Ascending aorta (tissue), 2 donors: ENCODE measurements at regions not wholly inside any gene's neighbourhood (a gene's known extent, or its start where the extent isn't known, plus 50 kb on each side); places are given as distances from the start of the nearest gene placed in this dataset.

Source experiments
- DNase-seq, 2 donors: peaks; one replicate each; pipeline ENCODE4 v3.0.0-alpha.2; 2019; ENCODE audit warnings: low spot score in 2 of 2
- H3K27ac ChIP-seq, 2 donors: fragments of 200-600 bp; sonication (generic); one replicate each; pipeline ENCODE4 v1.5.1; 2016 to 2017; ENCODE audit warnings: mild to moderate bottlenecking in 1 of 2
- H3K27me3 ChIP-seq: fragments of 200-600 bp; sonication (generic); one replicate; pipeline ENCODE4 v1.5.1; 2017
- H3K36me3 ChIP-seq, 2 donors: fragments of 200-600 bp; sonication (generic); one replicate each; pipeline ENCODE4 v1.5.1; 2016
- H3K4me1 ChIP-seq, 2 donors: fragments of 200-600 bp; sonication (generic); one replicate each; pipeline ENCODE4 v1.5.1; 2016 to 2017; ENCODE audit warnings: mild to moderate bottlenecking in 1 of 2
- H3K4me3 ChIP-seq, 2 donors: fragments of 200-600 bp; sonication (generic); one replicate each; pipeline ENCODE4 v1.5.1; 2016 to 2017; ENCODE audit warnings: mild to moderate bottlenecking in 1 of 2
- H3K9me3 ChIP-seq, 2 donors: fragments of 200-600 bp; sonication (generic); one replicate each; pipeline ENCODE4 v1.5.1; 2016
- intact Hi-C: fragments of 100-400 bp; cut with DNase I; formaldehyde crosslinking; loops from one replicate; pipeline ENCODE4 v1.15.1; 2023
- TF ChIP-seq, protein P1 (sequence below), 3 experiments: fragments of 200-600 bp in 2 of 3; fragments of 450-650 bp in 1 of 3; sonication (generic) in 2 of 3; IDR thresholded peaks; one replicate each; pipeline ENCODE4 v1.5.1; 2016 to 2019; ENCODE audit warnings: antibody characterized with exemption in 3 of 3, mild to moderate bottlenecking in 1 of 3, moderate library complexity in 1 of 3

DNA sequence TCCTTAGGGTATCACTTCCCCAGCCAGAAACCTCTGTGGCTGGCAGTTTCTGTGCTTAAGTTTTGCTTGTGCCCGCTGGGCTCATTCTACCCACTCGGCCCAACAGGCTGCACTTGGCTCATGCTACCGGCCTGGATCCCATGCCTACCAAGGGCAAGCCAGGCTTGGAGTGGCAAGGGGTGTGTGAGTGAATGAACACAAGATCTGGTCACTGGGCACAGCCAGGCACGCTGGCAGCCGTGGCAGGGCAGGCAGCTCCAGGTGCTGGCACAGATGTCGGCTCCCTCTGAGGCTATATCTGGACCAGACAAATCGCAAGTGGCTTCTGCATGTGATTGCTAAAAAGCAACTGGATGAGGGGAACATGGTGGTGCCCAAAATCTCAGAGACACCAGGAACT, 740.5 kb upstream of the B3GALT2 start:
- intact Hi-C loops, result no loop called here
- H3K4me3 ChIP-seq, result no peak overlapping the region
- no peaks in the 10 kb centered on the region for H3K36me3 ChIP-seq
- H3K9me3 ChIP-seq, result no peaks in the 10 kb centered on the region
- no peaks in the 10 kb centered on the region for H3K4me1 ChIP-seq
- TF ChIP-seq, protein P1, sequence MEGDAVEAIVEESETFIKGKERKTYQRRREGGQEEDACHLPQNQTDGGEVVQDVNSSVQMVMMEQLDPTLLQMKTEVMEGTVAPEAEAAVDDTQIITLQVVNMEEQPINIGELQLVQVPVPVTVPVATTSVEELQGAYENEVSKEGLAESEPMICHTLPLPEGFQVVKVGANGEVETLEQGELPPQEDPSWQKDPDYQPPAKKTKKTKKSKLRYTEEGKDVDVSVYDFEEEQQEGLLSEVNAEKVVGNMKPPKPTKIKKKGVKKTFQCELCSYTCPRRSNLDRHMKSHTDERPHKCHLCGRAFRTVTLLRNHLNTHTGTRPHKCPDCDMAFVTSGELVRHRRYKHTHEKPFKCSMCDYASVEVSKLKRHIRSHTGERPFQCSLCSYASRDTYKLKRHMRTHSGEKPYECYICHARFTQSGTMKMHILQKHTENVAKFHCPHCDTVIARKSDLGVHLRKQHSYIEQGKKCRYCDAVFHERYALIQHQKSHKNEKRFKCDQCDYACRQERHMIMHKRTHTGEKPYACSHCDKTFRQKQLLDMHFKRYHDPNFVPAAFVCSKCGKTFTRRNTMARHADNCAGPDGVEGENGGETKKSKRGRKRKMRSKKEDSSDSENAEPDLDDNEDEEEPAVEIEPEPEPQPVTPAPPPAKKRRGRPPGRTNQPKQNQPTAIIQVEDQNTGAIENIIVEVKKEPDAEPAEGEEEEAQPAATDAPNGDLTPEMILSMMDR (IDR thresholded peaks at IDR 0.05), result no peak
- no peaks in the 10 kb centered on the region for H3K27me3 ChIP-seq
- H3K27ac ChIP-seq, result no peak overlapping the region
- DNase-seq, result no peak

DNA sequence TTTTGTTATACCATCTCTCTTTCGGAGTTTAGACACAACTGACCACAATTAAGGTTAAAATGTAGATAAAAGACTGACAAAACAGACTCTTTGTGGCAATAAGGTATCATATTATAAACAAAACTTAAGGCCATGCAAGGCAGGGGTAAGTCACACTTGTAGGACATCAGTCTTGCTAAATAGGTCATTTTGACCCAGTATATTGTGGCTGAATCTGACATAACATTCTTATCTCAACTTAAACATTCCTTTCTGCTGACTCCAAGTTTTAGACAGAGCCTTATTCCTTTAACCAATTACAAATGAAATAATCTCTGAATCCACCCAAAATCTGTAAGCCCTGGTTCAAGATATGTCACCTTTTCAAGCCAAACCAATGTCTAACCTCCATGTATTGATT, 733.4 kb upstream of the B3GALT2 start:
- H3K9me3 ChIP-seq, result no peaks in the 10 kb centered on the region
- no peak for DNase-seq
- intact Hi-C loops, result no loop called here
- no peaks in the 10 kb centered on the region for H3K36me3 ChIP-seq
- TF ChIP-seq, protein P1 (IDR thresholded peaks at IDR 0.05), result no peak
- no peak overlapping the region for H3K4me3 ChIP-seq
- no peak overlapping the region for H3K27ac ChIP-seq
- no peaks in the 10 kb centered on the region for H3K27me3 ChIP-seq
- H3K4me1 ChIP-seq, result no peaks in the 10 kb centered on the region

DNA sequence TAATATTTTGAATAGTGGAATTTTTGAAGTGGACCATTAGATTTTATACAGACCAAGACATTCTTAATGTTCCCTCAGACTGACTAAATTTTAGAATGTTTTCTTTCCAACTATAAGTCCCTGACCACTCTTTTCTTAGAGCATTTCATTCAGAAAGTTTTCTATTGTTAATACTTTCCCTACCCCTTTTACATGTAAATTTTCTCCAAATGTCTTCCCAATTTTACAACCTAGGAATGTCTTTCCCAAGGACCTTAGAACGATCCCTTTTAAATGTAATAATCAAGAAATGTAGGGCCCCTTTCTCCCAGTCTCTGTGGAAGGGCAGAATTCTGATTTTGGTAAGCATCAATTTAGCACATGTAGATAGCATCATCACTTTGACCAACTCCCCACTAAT, 730.0 kb upstream of the B3GALT2 start:
- no peaks in the 10 kb centered on the region for H3K4me1 ChIP-seq
- no peaks in the 10 kb centered on the region for H3K36me3 ChIP-seq
- DNase-seq, result no peak
- H3K4me3 ChIP-seq, result no peak overlapping the region
- TF ChIP-seq, protein P1 (IDR thresholded peaks at IDR 0.05), result no peak
- intact Hi-C loops, result no loop called here
- no peaks in the 10 kb centered on the region for H3K9me3 ChIP-seq
- no peaks in the 10 kb centered on the region for H3K27me3 ChIP-seq
- H3K27ac ChIP-seq, result no peak overlapping the region

DNA sequence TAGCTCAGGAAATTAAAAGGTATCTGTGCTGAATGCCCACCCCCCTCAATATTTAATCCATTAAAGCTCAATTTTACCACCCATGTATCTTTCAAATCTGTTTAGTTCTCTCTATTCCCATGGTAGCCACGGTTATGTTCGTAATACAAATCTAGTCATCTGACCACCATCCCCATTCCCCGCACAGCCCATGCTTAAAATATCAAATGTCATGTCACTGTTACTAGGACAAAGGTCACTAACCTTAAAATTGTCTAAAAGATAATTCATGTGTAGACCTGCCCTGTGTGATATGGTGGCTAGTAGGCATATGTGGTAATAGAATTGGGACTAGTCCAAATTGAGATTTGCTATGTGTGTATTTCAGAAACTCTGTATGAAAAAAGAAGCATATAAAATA, 728.5 kb upstream of the B3GALT2 start:
- TF ChIP-seq, protein P1 (IDR thresholded peaks at IDR 0.05), result no peak
- no peaks in the 10 kb centered on the region for H3K27me3 ChIP-seq
- no peaks in the 10 kb centered on the region for H3K4me1 ChIP-seq
- DNase-seq, result no peak
- no peaks in the 10 kb centered on the region for H3K9me3 ChIP-seq
- H3K4me3 ChIP-seq, result no peak overlapping the region
- no peaks in the 10 kb centered on the region for H3K36me3 ChIP-seq
- H3K27ac ChIP-seq, result no peak overlapping the region
- intact Hi-C loops, result no loop called here

DNA sequence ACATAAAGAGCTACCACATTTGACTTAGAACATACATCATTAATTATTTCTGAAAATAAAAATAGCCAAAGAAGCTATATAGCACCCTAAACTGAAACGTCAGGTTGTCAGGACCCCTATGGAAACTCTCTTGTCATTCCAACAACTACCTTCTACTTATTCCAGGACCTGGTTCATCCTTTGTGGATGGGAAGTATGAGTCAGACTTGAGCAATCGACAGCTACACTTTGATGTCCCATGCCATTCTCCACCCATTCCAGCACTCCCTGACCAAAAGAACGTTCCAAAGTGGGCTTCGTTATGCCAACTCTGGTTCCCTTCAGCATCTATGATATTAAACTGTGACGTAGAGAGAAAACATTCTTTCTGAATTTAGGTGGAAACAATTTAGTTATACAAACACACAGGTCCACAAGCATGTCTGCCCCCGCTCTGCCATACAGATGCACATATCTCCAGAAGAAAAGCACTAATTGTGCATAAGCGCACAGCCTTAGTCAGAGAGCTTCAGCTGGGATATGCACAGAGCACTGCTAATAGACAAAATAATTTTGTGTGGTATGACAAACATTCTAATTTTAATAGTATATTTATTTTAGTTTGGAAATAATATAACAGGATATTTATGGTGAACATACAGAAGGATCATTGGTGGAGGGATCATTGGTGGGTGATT, 723.1 kb upstream of the B3GALT2 start:
- TF ChIP-seq, protein P1 (IDR thresholded peaks at IDR 0.05), result no peak
- Histone ChIP-seq H3K27ac (no peak overlapping the region), H3K4me3 (no peak overlapping the region), H3K9me3 (no peaks in the 10 kb centered on the region), H3K4me1 (no peaks in the 10 kb centered on the region), H3K27me3 (no peaks in the 10 kb centered on the region), H3K36me3 (no peaks in the 10 kb centered on the region)
- DNase-seq, result no peak
- intact Hi-C loops, result no loop called here
